Ishikawa (cell line): ENCODE measurements at regions not wholly inside any gene's neighbourhood (a gene's known extent, or its start where the extent isn't known, plus 50 kb on each side); places are given as distances from the start of the nearest gene placed in this dataset.

Source experiments
- CEBPB ChIP-seq: IDR thresholded peaks from 2 replicates; pipeline ENCODE4 v1.6.1; 2012
- FOXM1 ChIP-seq: IDR thresholded peaks from 2 replicates; pipeline ENCODE4 v1.6.1; 2012; ENCODE audit warnings: low read depth, borderline replicate concordance
- MAX ChIP-seq: IDR thresholded peaks from 2 replicates; pipeline ENCODE4 v1.6.1; 2012
- TAF1 ChIP-seq: IDR thresholded peaks from 2 replicates; pipeline ENCODE4 v1.6.1; 2012; ENCODE audit warnings: low read depth, mild to moderate bottlenecking
- TEAD4 ChIP-seq: IDR thresholded peaks from 2 replicates; pipeline ENCODE4 v1.6.1; 2012
- YY1 ChIP-seq: IDR thresholded peaks from 2 replicates; pipeline ENCODE4 v1.6.1; 2012; ENCODE audit warnings: low read depth

GRCh38 chr14:66115740-66116502 lies 370.2 kb upstream of the CCDC196 start:
- TF ChIP-seq MAX (no peak), TEAD4 (no peak), CEBPB (no peak), FOXM1 (no peak), YY1 (no peak), TAF1 (no peak)
